Caco-2 (cell line): ENCODE measurements at regions not wholly inside any gene's neighbourhood (a gene's known extent, or its start where the extent isn't known, plus 50 kb on each side); places are given as distances from the start of the nearest gene placed in this dataset.

Experiments used
- BruUV-seq: library from RNA; stranded (reverse); fragments of 400-500 nt; replicated peaks from 2 replicates; lab custom pipeline; 2021; lab: Mats Ljungman, UMichigan
- CTCF ChIA-PET: fragments of 300-600 bp; sonication (Branson Sonifier 250); formaldehyde crosslinking; loops from one replicate; lab custom pipeline; 2022; ENCODE audit warnings: antibody characterized with exemption; lab: Charles Lee
- POLR2A ChIA-PET: fragments of 300-600 bp; sonication (Branson Sonifier 250); formaldehyde crosslinking; loops from one replicate; lab custom pipeline; 2022; ENCODE audit warnings: antibody characterized with exemption; lab: Charles Lee
- DNase-seq, 2 experiments: peaks; one replicate each; pipeline versions ENCODE4 v3.0.0 to v3.0.0-alpha.2; 2020 to 2022
- H3K27me3 ChIP-seq: replicated peaks from 2 replicates; pipeline ENCODE4 v1.6.0; 2011; ENCODE audit warnings: low read length; ENCODE audit not compliant: control insufficient read depth, insufficient read depth
- H3K36me3 ChIP-seq: 2 replicates; pipeline ENCODE4 v1.5.1; 2011; ENCODE audit warnings: low read length; ENCODE audit not compliant: control insufficient read depth, insufficient read depth
- H3K4me1 ChIP-seq: fragments of 250-450 bp; sonication (Bioruptor Pico); 2 replicates; pipeline ENCODE4 v1.5.1; 2020; ENCODE audit warnings: mild to moderate bottlenecking
- H3K4me3 ChIP-seq: 2 replicates; pipeline ENCODE4 v1.5.1; 2011; ENCODE audit warnings: low read depth, mild to moderate bottlenecking, control low read depth, low read length
- H3K9me3 ChIP-seq: fragments of 250-450 bp; sonication (Bioruptor Pico); 2 replicates; pipeline ENCODE4 v1.5.1; 2020; ENCODE audit warnings: mild to moderate bottlenecking, moderate library complexity
- H3K27ac Mint-ChIP-seq: one replicate; pipeline ENCODE4 v1.8.0; 2022; ENCODE audit warnings: mixed read lengths; ENCODE audit not compliant: unreplicated experiment
- H3K27me3 Mint-ChIP-seq: one replicate; pipeline ENCODE4 v1.8.0; 2022; ENCODE audit warnings: mixed read lengths; ENCODE audit not compliant: insufficient read depth, unreplicated experiment
- H3K36me3 Mint-ChIP-seq: one replicate; pipeline ENCODE4 v1.8.0; 2022; ENCODE audit warnings: mild to moderate bottlenecking, mixed read lengths; ENCODE audit not compliant: insufficient read depth, unreplicated experiment
- H3K4me1 Mint-ChIP-seq: one replicate; pipeline ENCODE4 v1.8.0; 2022; ENCODE audit warnings: low read depth, mixed read lengths; ENCODE audit not compliant: unreplicated experiment
- H3K4me3 Mint-ChIP-seq: one replicate; pipeline ENCODE4 v1.8.0; 2022; ENCODE audit warnings: mild to moderate bottlenecking, moderate library complexity, mixed read lengths; ENCODE audit not compliant: unreplicated experiment
- H3K9me3 Mint-ChIP-seq: one replicate; pipeline ENCODE4 v1.8.0; 2022; ENCODE audit warnings: mixed read lengths; ENCODE audit not compliant: unreplicated experiment
- intact Hi-C: fragments of 100-400 bp; cut with micrococcal nuclease; formaldehyde crosslinking; loops from one replicate; pipeline ENCODE4 v1.10.0; 2022; ENCODE audit not compliant: unreplicated experiment
- TF ChIP-seq, protein P1 (sequence below), 2 experiments: fragments of 200-600 bp in 1 of 2; IDR thresholded peaks; 1 replicate in 1 of 2; 2 replicates in 1 of 2; pipeline versions ENCODE4 v1.5.1 to v1.8.0; 2011 to 2022; ENCODE audit warnings: antibody characterized with exemption in 1 of 2, control low read depth in 1 of 2, inconsistent platforms in 1 of 2, low read depth in 1 of 2, low read length in 1 of 2, mild to moderate bottlenecking in 1 of 2, moderate library complexity in 1 of 2; ENCODE audit not compliant: insufficient read depth in 1 of 2, severe bottlenecking in 1 of 2, unreplicated experiment in 1 of 2

DNA sequence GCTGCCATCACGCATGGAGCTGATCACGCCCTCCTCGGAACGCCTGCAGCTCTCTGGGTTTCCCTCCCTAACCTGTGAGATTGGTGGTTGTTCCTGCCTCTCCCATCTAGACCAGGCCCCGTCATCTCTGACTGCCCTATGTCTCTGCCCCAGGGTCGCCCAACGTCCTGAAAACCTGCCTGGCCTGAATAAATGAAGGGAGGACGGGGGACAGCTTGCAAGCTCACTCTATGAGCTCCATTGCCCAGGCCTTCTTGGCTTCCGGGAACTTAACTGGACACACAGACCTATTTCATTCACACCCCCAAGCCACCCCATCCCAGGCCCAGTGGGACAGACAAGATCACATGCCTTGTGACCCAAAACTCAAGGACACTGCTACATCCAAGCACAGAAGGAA lies 274.2 kb downstream of the XXYLT1 start:
- CTCF ChIA-PET, result no interaction called here
- Mint-ChIP-seq H3K9me3 (no peaks in the 10 kb centered on the region), H3K36me3 (no peaks in the 10 kb centered on the region), H3K27ac (no peak overlapping the region), H3K4me1 (no peaks in the 10 kb centered on the region), H3K4me3 (no peak overlapping the region), H3K27me3 (no peaks in the 10 kb centered on the region)
- Histone ChIP-seq H3K9me3 (no peaks in the 10 kb centered on the region), H3K4me3 (no peak overlapping the region), H3K4me1 (peaks cover 16% of the 10 kb centered on the region), H3K27me3 (no peaks in the 10 kb centered on the region), H3K36me3 (no peaks in the 10 kb centered on the region)
- TF ChIP-seq, protein P1, sequence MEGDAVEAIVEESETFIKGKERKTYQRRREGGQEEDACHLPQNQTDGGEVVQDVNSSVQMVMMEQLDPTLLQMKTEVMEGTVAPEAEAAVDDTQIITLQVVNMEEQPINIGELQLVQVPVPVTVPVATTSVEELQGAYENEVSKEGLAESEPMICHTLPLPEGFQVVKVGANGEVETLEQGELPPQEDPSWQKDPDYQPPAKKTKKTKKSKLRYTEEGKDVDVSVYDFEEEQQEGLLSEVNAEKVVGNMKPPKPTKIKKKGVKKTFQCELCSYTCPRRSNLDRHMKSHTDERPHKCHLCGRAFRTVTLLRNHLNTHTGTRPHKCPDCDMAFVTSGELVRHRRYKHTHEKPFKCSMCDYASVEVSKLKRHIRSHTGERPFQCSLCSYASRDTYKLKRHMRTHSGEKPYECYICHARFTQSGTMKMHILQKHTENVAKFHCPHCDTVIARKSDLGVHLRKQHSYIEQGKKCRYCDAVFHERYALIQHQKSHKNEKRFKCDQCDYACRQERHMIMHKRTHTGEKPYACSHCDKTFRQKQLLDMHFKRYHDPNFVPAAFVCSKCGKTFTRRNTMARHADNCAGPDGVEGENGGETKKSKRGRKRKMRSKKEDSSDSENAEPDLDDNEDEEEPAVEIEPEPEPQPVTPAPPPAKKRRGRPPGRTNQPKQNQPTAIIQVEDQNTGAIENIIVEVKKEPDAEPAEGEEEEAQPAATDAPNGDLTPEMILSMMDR (IDR thresholded peaks at IDR 0.05; ENCODE audit: insufficient read depth in 1 of 2, low read depth in 1 of 2, low read length in 1 of 2, severe bottlenecking in 1 of 2, unreplicated experiment in 1 of 2), result no peak
- no TSS peak for BruUV-seq
- intact Hi-C loops, result no loop called here
- no peak for DNase-seq
- POLR2A ChIA-PET, result no interaction called here

DNA sequence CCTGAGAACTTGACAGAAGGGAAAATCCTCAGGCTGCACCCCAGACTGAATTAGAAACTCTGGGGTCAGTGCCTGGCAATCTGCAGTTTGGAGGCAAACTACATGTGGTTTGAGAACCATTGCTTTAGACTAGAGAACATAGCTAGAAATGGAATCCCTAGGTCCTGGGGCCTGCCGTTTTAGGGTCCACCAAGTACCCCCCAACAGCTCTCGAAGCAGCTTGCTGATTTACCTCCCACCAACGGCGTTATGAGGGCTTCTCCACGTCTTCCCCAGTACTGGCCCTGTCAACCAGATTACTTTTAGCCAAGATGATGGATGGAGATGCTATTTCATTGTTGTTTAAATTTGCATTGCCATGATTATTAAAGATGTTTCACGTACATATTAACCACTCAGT lies 272.5 kb downstream of the XXYLT1 start:
- H3K4me1 ChIP-seq, result peaks cover 22% of the 10 kb centered on the region
- no peaks in the 10 kb centered on the region for H3K9me3 Mint-ChIP-seq
- ChIA-PET POLR2A (no interaction called here), CTCF (no interaction called here)
- no peak overlapping the region for H3K27ac Mint-ChIP-seq
- H3K36me3 ChIP-seq, result no peaks in the 10 kb centered on the region
- no TSS peak for BruUV-seq
- H3K4me3 ChIP-seq, result no peak overlapping the region
- H3K4me3 Mint-ChIP-seq, result no peak overlapping the region
- no peak for DNase-seq
- TF ChIP-seq, protein P1 (IDR thresholded peaks at IDR 0.05; ENCODE audit: insufficient read depth in 1 of 2, low read depth in 1 of 2, low read length in 1 of 2, severe bottlenecking in 1 of 2, unreplicated experiment in 1 of 2), result no peak
- no peaks in the 10 kb centered on the region for H3K27me3 Mint-ChIP-seq
- H3K27me3 ChIP-seq, result no peaks in the 10 kb centered on the region
- H3K9me3 ChIP-seq, result no peaks in the 10 kb centered on the region
- intact Hi-C loops, result no loop called here
- H3K36me3 Mint-ChIP-seq, result no peaks in the 10 kb centered on the region
- H3K4me1 Mint-ChIP-seq, result no peaks in the 10 kb centered on the region

DNA sequence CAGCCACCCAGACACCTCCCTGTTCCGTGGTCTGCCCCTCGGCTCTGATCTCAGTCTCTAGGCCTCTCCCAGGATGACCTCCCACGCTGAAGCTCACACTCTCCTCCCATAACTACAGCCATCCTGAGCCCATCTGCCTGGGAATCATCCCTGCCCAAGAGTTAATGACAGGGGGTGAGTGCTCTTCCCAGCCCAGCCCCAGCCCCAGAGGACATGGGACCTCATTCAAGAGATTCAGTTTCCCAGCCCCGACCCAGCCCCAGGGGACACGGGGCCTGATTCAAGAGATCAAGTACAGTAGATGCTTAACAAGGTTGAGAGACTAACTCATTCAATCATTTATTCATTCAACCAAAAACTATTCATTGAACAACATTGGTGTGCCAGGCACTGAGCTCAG lies 272.0 kb downstream of the XXYLT1 start:
- H3K36me3 ChIP-seq, result no peaks in the 10 kb centered on the region
- H3K27me3 ChIP-seq, result no peaks in the 10 kb centered on the region
- ChIA-PET POLR2A (no interaction called here), CTCF (no interaction called here)
- Mint-ChIP-seq H3K9me3 (no peaks in the 10 kb centered on the region), H3K4me3 (no peak overlapping the region), H3K4me1 (no peaks in the 10 kb centered on the region), H3K27ac (no peak overlapping the region), H3K27me3 (no peaks in the 10 kb centered on the region), H3K36me3 (no peaks in the 10 kb centered on the region)
- no peak overlapping the region for H3K4me3 ChIP-seq
- BruUV-seq, result no TSS peak
- peaks cover 22% of the 10 kb centered on the region for H3K4me1 ChIP-seq
- no peak for DNase-seq
- no peaks in the 10 kb centered on the region for H3K9me3 ChIP-seq
- intact Hi-C loops, result no loop called here
- TF ChIP-seq, protein P1 (IDR thresholded peaks at IDR 0.05; ENCODE audit: insufficient read depth in 1 of 2, low read depth in 1 of 2, low read length in 1 of 2, severe bottlenecking in 1 of 2, unreplicated experiment in 1 of 2), result no peak
